Limb (tissue), 2 donors: ENCODE measurements at regions not wholly inside any gene's neighbourhood (a gene's known extent, or its start where the extent isn't known, plus 50 kb on each side); places are given as distances from the start of the nearest gene placed in this dataset.

Experiments used
- DNase-seq, 2 donors: peaks; one replicate each; pipeline ENCODE4 v3.0.0-alpha.2; 2016; ENCODE audit errors: extremely low spot score in 2 of 2

DNA sequence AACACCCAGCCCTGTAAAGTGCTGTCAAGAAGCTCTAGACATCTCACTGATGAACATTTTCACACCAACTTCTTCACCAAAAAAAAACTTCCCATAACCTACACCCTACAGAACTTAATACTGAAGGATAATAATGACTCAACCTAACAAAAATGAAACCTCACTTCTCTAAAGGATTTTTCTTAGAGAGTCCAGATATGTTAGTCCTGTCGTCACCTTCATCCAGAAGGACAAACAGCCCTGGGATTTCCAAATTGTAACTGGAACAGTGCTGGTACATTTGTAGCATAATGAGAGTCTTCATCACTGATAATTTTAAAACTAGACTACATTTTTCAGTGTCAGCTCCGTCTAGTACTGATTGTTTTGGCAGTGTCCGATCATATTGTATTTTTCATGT lies 528.6 kb upstream of the CELF2 start:
- DNase-seq = no peak

DNA sequence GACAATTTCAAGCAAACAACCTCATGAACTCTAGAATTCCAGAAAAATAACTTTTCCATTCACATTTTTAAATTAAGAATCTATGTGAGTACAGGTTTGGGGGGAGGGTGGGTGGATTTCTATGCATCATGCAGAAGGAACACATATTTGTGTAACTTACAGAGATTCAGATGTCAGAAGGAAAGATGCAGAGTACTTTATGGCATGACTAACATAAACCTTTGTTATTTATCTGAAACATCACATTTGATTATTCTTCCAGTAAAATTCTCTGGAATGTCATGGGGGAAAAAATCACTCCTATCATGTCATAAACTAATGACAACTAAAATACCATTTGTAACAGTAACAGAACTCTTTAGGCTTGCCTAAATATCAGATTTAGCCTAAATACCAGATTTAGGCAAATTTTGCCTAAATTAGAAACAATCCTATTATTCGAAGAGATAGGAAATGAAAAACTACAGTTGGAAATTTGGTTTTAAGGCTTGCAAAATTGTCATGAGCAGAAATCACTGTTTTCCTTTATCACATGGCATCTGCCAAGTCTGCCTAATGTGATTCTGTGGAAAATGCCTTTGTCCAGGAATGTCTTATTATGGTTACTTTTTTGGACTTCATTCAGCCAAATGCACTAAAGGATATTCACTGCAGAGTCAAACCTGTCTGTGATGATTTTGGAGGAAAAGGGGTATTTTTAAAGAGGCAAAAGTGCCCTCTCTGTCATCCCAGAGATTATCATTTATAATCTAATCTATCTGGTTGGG lies 527.7 kb upstream of the CELF2 start:
- no peak for DNase-seq

DNA sequence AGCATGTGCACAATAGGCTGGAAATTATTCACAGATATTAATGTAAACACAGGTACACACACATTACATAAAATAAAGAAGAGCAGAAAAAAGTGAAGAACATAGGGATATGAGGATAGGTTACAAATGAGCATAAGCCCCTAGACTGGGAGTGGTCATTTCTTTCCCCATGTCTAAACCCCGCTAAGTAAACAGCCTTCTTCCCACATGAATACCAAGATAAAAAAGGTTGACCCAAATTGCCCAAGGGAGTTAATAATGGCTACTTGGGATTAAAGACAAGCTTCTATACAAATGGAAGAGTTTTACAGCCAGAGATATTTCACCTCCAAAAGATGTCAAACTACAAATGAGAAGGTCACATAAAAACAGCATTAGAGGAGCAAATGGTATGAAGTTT lies 527.1 kb upstream of the CELF2 start:
- DNase-seq = no peak

DNA sequence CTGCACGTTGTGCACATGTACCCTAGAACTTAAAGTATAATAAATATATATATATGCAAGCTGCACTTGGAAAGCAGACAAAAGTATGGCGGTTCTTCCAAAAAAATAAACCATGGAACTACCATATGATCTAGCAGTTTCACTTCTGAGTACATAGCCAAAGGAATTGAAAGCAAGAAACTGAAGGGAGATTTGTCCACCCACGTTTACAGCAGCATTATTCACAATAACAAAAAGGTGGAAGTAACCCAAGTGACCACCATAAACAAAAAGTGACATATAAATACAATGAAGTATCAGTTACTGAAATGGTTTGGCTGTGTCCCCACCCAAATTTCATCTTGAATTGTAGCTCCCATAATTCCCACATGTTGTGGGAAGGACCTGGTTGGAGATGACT lies 525.3 kb upstream of the CELF2 start:
- DNase-seq = no peak

DNA sequence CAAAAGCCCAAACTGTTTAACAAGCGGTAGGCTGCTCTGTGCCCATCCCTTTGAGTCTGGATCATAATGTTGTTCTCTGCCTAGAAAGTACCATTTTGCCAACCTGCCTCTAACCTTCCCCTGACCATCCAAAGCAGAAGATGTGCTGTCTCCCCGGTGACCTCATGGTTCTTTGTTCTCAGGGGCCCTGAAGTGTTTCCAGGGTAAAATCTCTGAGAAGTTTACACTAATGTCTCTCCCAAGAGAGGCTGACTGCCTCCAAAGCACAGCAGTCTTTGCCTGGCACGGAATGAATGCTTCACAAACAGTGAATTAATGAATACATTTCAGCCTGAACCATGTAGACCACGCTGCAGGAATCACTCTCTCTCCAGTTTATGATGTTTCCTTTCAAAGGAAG lies 523.8 kb upstream of the CELF2 start:
- no peak for DNase-seq

DNA sequence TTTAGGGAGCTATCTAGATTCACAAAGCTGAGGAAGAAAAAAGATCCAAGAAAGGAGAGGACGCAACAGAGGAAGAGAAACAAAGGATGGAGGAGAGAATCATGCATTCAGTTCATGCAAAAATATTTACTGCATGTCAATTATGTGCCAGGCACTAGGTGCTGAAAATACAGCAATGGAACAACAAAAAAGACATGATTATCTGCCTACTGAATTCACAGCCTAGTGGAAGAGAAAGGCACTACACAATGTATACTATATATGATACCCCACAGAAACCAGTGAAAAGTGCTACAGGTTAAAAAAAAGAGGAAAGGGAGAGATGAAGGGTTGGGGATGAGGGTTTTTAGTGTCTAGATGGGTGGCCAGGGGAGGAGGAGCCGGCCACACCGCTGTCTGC lies 520.4 kb upstream of the CELF2 start:
- DNase-seq = no peak

DNA sequence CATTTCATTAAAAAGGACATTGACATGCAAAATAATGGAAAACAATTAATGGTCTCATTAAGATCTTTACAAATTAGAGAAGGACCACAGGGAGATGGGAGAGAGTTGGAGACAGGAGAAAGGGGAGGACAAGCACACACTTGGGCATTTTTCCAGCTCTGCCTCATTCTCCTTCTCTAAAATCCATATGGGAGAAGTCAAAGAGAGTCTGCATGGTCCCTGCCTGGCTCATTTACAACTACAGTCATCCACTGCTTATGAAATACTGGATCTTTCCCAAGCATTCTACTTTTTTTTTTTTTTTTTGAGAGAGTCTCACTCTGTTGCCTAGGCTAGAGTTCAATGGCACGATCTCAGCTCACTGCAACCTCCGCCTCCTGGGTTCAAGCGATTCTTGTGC lies 518.9 kb upstream of the CELF2 start:
- no peak for DNase-seq

DNA sequence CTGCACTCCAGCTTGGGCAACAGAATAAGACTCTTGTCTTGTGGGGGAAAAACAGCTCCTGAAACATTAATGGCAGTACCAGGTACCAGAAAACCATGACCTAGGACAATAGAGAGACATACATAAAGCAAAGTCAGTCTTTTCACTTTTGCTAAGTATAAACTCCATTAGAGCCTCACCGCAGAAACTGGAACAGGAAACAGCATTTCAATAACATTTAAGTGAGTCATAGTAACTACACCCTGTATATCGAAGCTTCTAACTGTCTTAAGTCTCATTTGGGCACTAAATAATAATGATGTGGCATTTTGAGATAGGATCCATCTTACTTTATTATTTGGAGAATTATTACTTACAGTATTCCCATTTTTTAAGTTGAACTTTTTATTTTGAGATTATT lies 517.8 kb upstream of the CELF2 start:
- no peak for DNase-seq

DNA sequence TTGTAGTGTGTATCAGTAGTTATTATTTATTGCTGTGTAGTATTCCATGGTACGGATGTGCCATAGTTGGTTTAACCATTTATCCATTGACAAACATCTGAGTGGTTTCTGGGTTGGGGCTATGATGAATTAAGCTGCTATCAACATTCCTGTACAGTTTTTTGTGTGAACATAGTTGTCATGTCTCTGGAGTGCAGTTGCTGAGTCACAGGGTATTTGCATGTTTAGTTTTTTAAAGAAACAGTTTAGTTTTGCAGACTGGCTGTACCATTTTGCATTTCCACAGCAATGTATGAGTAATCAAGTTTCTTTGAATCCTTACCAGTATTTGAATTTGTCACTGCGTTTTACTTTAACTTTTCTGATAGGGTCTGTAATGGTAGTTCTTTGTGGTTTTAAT lies 516.7 kb upstream of the CELF2 start:
- DNase-seq = no peak

DNA sequence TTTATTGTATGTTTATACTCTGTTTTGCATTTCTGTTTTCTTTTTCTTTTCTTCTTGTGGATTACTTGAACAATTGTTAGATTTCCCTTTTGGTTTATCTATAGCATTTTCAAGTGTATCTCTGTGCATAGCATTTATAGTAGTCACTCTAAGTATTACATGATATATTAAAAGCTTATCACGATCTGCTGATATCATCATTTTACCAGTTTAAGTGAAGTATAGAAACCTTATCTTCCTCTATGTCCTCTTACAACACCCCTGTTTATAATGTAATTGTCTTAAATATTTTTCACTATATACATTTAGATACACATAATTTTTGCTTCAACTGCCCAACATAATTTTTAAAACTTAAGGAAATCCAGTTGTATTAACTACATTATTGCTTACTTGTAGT lies 513.9 kb upstream of the CELF2 start:
- DNase-seq = no peak

DNA sequence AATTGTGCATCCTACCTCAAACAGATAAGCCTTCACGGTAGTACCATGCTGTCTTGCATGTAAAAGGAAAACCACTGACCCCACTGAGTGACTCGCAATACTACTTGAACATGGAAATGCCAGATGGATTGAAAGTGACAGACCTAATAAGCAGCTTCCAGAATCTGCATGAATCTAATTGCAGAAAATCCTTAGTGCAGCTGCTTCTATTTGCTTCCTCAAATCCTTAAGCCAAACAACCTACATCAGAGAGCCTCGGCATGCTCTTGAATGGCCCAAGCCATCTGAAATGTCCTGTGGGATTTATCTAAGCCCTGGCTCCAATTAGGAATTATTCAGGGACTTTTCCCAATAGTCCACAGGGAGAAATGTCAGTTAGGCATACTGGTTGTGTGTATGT lies 509.5 kb upstream of the CELF2 start:
- no peak for DNase-seq

DNA sequence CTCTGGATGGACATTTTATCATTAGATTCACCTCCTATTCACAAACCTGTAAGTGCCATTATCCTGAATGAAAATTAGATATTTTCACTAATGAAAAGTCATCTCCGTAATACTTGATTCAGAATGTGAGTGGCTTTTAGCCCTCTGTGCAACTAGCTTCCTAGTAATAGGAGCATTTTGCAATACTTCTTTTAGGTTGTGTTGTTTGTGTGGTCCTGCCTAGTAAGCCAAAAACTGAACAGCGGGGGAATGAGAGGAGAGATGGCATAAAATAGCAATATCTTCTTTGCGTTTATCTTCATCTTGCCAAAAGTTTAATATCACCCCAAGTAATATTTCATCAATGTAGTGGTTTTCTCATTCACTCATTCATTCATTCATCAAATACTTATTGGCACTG lies 507.5 kb upstream of the CELF2 start:
- DNase-seq = no peak

DNA sequence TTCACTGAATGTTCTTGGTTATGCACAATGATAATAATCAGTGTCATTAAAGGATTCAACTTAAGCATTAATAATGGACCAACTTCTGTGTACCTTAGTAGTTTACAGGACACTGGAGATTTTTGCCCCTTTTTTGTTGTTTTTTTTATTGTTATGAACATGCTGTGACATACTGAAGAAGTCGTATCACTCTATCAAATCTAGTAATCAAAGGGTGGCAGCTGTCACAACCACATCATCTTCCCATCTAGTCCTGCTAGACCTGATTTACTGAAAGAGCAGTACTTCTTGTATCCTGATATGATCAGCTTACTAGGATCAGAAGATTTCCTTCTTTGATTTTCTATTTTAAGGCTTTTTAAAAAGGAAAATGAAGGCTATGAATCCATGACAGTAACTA lies 504.6 kb upstream of the CELF2 start:
- DNase-seq = no peak

DNA sequence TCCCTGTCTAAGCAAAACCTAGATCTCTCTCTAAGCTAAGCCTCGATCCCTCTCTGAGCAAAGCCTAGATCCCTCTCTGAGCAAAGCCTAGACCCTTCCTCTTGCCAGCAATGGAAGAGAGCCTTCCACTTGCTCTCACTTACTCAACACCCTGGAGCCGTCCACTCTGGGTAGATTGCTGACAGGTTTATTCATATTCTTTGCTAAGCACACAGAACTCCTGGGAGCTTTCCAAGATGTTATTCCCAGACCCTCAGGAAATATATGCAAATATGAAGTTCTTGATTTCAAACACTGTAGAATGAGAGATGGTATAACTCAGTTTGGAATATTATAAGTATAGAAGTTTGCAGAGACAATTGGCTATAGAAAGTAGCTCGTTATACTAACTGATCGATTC lies 503.8 kb upstream of the CELF2 start:
- DNase-seq = no peak

DNA sequence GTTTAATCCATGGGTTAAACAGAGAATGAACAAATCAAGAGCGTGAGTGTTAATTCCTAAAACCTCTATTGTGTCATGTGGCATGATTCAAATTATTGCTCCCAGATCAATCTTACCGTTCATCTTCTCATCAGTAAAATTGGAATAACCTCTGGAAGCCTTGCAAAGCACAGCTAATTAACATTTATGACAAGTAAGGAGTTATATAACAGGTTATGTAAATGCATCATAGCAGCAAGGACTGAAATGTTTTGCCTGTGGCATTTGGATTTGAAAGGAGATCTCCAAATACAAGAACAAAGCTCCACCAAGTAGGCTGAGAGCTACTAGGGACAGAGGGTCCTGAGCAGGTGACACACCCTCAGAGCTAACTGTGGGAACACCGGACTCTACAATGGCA lies 502.9 kb upstream of the CELF2 start:
- no peak for DNase-seq

DNA sequence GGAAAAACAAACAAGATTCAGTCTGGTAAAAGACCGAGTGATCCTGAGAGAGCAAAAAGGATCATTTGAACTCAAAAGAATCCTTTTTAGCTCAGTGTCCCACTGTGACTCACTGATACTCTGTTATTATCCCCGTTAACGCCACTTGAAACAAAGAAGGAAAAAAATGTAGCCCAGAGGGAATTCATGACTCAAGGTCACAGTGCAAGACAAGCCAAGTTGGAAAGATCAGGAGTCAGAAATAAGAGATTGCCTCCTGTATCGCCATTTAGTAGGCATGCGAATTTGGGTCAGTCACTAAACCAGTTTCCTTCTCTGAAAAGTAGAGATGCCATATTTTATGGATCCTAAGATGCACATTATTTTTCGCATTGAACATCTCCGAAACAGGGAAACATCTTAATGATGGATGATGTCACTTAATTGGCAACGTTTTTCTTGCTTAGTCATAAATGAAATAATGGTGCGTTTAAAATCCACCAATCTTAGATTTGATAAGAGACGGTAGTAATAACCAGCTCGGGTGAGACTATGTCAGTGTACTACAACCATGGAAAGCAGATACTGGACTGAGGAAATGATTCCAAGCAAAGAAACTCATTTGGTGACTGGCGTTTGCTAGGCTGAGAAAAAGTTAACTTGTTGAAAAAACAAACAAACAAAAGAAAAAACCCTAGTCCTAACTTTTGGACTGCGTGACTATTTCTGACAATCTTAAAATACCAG lies 502.0 kb upstream of the CELF2 start:
- DNase-seq = no peak

DNA sequence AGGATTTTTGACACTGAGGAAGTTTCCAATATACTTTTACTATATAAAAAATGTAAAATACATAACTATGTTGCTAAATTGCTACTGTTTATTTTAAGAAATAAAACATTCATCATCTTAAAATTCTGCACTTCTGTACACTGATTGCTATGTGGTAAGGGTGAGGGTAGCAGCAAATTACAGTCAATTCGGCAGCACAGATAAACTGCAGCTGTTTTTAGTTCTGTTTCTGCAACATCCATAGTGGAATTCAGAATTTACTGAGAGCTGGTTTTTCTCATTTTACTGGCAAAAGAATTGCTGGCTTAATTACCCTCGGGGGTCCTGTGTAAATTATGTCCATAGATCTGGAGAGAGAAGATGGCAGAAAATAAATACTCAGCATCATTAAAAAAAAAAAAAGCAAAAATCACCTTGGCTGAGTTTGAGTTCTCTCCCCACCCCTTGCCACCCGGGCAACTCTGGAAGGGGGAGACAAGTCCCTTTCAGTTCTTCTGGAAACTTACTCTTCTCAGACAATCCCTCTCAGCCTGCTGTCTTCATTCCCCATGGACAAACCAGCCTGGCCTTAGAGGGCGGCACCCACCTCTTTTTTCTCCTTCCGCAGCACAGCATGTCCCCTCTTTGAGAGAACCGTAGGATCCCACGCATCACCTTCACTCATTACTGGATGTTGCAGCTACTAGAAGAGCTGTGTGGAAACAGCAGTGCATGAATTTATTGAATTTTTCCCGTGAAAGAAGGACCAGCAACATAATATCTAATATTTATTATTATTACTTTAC lies 501.1 kb upstream of the CELF2 start:
- DNase-seq = no peak

DNA sequence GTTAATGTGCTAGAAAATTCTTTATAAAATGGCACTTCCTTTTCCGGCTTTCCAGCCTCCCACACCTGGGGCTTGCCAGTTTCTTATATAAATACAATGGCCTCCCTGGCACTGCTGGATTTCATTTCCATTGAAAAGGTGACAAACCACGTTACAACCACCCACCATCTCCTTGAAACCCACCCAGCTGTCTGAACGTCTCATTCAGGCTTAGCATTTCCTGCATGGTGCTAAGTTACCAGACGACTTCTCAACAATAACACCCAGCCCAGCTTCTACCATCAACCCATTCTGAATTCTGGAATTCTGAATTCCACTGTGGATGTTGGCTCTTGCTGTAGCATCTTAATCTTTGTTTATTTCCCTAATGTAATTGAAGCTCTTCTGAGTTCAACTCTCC lies 499.8 kb upstream of the CELF2 start:
- no peak for DNase-seq

DNA sequence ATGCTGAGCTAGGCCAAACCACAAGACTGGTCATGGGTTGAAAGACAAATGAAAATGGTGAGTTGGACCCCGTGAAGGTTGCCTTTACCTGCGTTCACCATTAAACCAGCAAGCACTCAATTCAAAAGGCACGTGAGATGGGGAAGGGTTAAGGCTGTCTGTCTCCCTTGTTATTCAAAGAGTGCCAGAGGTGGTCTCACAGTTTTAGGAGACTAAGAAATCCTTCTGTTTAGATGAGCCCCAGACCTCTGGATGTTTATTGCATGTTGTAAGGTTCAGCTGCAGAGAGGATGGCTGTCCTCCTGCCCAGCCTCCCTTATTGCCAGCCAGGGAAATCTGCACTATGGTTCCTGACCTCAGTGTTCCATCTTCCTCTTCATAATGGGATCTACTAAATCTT lies 498.0 kb upstream of the CELF2 start:
- no peak for DNase-seq

DNA sequence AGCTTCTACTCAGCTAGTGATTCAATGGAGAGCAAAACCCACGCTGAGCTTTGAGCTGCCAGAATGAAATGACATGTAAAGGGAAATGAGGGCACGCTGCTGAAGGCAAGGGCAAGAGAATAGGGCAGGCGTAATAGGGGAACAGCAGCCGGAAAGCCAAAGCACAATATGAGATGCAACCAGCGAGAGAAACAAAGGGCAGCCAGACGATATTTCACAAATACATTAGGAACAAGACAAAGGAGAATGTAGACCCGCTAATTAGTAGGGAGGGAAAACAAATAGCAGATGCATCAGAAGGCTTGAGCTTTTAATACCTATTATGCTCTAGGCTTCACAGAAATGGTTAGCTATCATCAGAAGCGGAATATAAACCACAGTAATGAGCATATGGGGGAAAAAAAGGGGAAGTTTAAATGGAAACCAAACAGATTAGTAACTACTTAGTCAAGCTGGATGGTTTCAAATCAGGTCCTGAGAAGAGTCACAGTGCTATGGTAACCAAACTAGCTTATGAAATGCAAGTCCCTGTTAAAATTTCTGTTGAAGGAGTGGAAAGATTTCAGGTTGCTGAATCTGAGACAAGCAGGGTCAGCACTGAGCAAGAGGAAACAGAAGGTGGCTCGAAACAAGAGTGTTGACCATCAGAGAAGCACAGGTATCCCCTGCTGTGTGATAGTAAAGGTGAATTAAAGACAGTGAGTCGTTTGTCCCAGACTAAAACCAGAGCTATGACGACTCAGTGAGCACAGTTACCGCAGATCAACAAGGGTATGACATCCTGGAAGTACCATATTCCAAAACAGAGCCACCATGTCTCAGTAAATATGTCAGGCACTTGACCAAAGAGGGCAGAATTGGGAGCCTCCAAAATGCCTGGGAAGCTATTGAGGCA lies 496.9 kb upstream of the CELF2 start:
- no peak for DNase-seq

DNA sequence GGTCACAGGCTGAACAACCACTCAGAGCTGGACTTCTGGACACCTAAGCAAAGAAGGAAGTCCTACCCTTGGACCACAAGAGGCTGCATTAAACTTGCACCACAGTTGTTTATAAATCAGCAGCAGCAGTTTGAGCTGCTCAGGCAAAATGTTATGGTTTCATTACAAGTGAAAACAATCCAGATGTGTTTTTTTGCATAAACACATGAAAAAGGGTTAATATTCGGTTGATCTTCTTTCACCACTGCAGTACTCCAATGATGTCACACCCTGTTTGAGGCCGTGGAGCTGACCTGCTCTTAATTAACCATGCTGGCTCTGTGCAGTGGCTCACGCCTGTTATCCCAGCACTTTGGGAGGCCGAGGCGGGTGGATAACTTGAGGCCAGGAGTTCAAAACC lies 490.8 kb upstream of the CELF2 start:
- DNase-seq = no peak
